CD14-positive monocyte (primary cell): ENCODE measurements at regions not wholly inside any gene's neighbourhood (a gene's known extent, or its start where the extent isn't known, plus 50 kb on each side); places are given as distances from the start of the nearest gene placed in this dataset.

ENCODE experiments used
- DNase-seq, 3 donors: peaks; one replicate each; pipeline ENCODE4 v3.0.0-alpha.2; 2011 to 2022
- H2AFZ ChIP-seq: 2 replicates; pipeline ENCODE4 v1.6.0; 2012; ENCODE audit warnings: mild to moderate bottlenecking, low read depth, low read length, inconsistent platforms; ENCODE audit not compliant: insufficient read depth, poor library complexity, severe bottlenecking
- H3K27ac ChIP-seq, 2 donors: 1 replicate in 1 of 2; 2 replicates in 1 of 2; pipeline ENCODE4 v1.5.1; 2012 to 2013; ENCODE audit warnings: low read length in 2 of 2, control low read depth in 1 of 2, inconsistent platforms in 1 of 2, low read depth in 1 of 2, mild to moderate bottlenecking in 1 of 2
- H3K27me3 ChIP-seq, 2 donors: one replicate each; pipeline versions ENCODE4 v1.6.0 to v1.6.1; 2011 to 2013; ENCODE audit warnings: low read length in 2 of 2; ENCODE audit not compliant: control insufficient read depth in 2 of 2, insufficient read depth in 2 of 2
- H3K36me3 ChIP-seq, 2 donors: replicated peaks in 1 of 2; 1 replicate in 1 of 2; 2 replicates in 1 of 2; pipeline versions ENCODE4 v1.5.1 to v1.6.1; 2012 to 2013; ENCODE audit warnings: low read length in 2 of 2, control low read depth in 1 of 2, inconsistent platforms in 1 of 2, mild to moderate bottlenecking in 1 of 2; ENCODE audit not compliant: insufficient read depth in 2 of 2, control insufficient read depth in 1 of 2
- H3K4me1 ChIP-seq, 2 donors: 1 replicate in 1 of 2; 2 replicates in 1 of 2; pipeline versions ENCODE4 v1.5.1 to v1.6.1; 2012 to 2013; ENCODE audit warnings: low read length in 2 of 2, control low read depth in 1 of 2, inconsistent platforms in 1 of 2, mild to moderate bottlenecking in 1 of 2, moderate library complexity in 1 of 2; ENCODE audit not compliant: insufficient read depth in 2 of 2, control insufficient read depth in 1 of 2
- H3K4me2 ChIP-seq: replicated peaks from 2 replicates; pipeline ENCODE3; 2012; ENCODE audit warnings: low read length, moderate library complexity, mild to moderate bottlenecking; ENCODE audit not compliant: poor library complexity, severe bottlenecking; ENCODE audit errors: extremely low read depth
- H3K4me3 ChIP-seq, 3 experiments: fragments of 200-600 bp in 1 of 3; sonication (generic) in 1 of 3; replicated peaks in 1 of 3; 1 replicate in 2 of 3; 2 replicates in 1 of 3; pipeline ENCODE4 v1.5.1; 2011 to 2013; ENCODE audit warnings: low read length in 3 of 3, mild to moderate bottlenecking in 3 of 3, control low read depth in 2 of 3, low read depth in 2 of 3, inconsistent platforms in 1 of 3, moderate library complexity in 1 of 3
- H3K79me2 ChIP-seq: 2 replicates; pipeline ENCODE4 v1.6.0; 2012; ENCODE audit warnings: mild to moderate bottlenecking, control low read depth, inconsistent platforms, low read length, moderate library complexity; ENCODE audit not compliant: insufficient read depth
- H3K9ac ChIP-seq: 2 replicates; pipeline ENCODE4 v1.6.0; 2017; ENCODE audit warnings: low read length, mild to moderate bottlenecking; ENCODE audit not compliant: insufficient read depth, poor library complexity, severe bottlenecking
- H3K9me3 ChIP-seq, 2 donors: replicated peaks in 1 of 2; 1 replicate in 1 of 2; 2 replicates in 1 of 2; pipeline versions ENCODE4 v1.5.1 to v1.6.1; 2012 to 2013; ENCODE audit warnings: low read length in 2 of 2, control low read depth in 1 of 2; ENCODE audit not compliant: control insufficient read depth in 1 of 2, insufficient read depth in 1 of 2
- H4K20me1 ChIP-seq: 2 replicates; pipeline ENCODE4 v1.6.0; 2012; ENCODE audit warnings: mild to moderate bottlenecking, low read length, control low read depth, moderate library complexity; ENCODE audit not compliant: insufficient read depth
- H3K27ac Mint-ChIP-seq, 7 donors: one replicate each; pipeline ENCODE4 v1.8.0; 2020; ENCODE audit warnings: mild to moderate bottlenecking in 7 of 7, mixed read lengths in 7 of 7, moderate library complexity in 6 of 7, inconsistent platforms in 2 of 7
- H3K27me3 Mint-ChIP-seq, 3 donors: one replicate each; pipeline ENCODE4 v1.8.0; 2021 to 2022; ENCODE audit warnings: low read depth in 3 of 3, mild to moderate bottlenecking in 3 of 3, mixed read lengths in 3 of 3, moderate library complexity in 3 of 3, inconsistent platforms in 1 of 3
- H3K36me3 Mint-ChIP-seq, 2 donors: one replicate each; pipeline ENCODE4 v1.8.0; 2020; ENCODE audit warnings: mixed read lengths in 2 of 2, inconsistent platforms in 1 of 2, mild to moderate bottlenecking in 1 of 2
- H3K4me1 Mint-ChIP-seq: one replicate; pipeline ENCODE4 v1.8.0; 2020; ENCODE audit warnings: mild to moderate bottlenecking, mixed read lengths
- H3K4me3 Mint-ChIP-seq, 2 donors: one replicate each; pipeline ENCODE4 v1.8.0; 2020; ENCODE audit warnings: mild to moderate bottlenecking in 2 of 2, mixed read lengths in 2 of 2, moderate library complexity in 1 of 2
- H3K9me3 Mint-ChIP-seq, 7 donors: one replicate each; pipeline ENCODE4 v1.8.0; 2020 to 2022; ENCODE audit warnings: mixed read lengths in 7 of 7, mild to moderate bottlenecking in 6 of 7, moderate library complexity in 6 of 7, inconsistent platforms in 2 of 7
- WGBS: methylation state at CpG from one replicate; pipeline ENCODE4 v1.1.5; 2013; ENCODE audit warnings: missing lambda C conversion rate; ENCODE audit not compliant: insufficient coverage; 5-methylcytosine and 5-hydroxymethylcytosine counted together
- intact Hi-C, 2 donors: fragments of 100-400 bp; cut with micrococcal nuclease; formaldehyde crosslinking; loops; one replicate each; pipeline versions ENCODE4 v1.15.0 to v1.15.1; 2023
- TF ChIP-seq, protein P1 (sequence below): fragments of 200-600 bp; IDR thresholded peaks from one replicate; pipeline ENCODE4 v1.8.0; 2022; ENCODE audit warnings: antibody characterized with exemption, mild to moderate bottlenecking

DNA sequence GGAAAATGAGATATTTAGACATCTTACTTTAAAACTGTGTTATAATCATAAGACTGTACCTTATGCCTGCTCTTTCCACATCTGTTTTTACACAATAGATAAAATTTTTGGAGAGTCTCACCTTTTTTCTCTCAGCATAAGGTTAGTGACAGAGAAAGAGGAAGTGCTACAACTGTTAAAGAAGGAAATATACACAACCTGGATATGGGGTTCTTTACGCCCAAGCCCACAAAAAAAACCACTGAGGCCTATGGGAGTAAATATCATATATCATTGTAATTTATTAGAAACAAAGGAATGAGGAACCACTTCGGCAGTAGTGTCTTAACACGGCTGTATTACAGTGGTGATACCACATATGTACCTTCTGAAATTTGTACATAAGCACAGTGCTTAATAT, 265.9 kb upstream of the GK2 start:
- Mint-ChIP-seq H3K27me3 (no peaks in the 10 kb centered on the region), H3K27ac (no peak overlapping the region), H3K36me3 (no peaks in the 10 kb centered on the region), H3K4me3 (no peak overlapping the region), H3K9me3 (peaks cover 4 to 18% (median 7%) of the 10 kb centered on the region in 7 donors), H3K4me1 (no peaks in the 10 kb centered on the region)
- intact Hi-C loops: no loop called here
- no peak overlapping the region for H2AFZ ChIP-seq
- no peaks in the 10 kb centered on the region for H4K20me1 ChIP-seq
- TF ChIP-seq, protein P1, sequence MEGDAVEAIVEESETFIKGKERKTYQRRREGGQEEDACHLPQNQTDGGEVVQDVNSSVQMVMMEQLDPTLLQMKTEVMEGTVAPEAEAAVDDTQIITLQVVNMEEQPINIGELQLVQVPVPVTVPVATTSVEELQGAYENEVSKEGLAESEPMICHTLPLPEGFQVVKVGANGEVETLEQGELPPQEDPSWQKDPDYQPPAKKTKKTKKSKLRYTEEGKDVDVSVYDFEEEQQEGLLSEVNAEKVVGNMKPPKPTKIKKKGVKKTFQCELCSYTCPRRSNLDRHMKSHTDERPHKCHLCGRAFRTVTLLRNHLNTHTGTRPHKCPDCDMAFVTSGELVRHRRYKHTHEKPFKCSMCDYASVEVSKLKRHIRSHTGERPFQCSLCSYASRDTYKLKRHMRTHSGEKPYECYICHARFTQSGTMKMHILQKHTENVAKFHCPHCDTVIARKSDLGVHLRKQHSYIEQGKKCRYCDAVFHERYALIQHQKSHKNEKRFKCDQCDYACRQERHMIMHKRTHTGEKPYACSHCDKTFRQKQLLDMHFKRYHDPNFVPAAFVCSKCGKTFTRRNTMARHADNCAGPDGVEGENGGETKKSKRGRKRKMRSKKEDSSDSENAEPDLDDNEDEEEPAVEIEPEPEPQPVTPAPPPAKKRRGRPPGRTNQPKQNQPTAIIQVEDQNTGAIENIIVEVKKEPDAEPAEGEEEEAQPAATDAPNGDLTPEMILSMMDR: no peak
- H3K79me2 ChIP-seq: no peaks in the 10 kb centered on the region
- H3K9me3 ChIP-seq: peaks cover 0 to 9% of the 10 kb centered on the region in 2 donors
- no peaks in the 10 kb centered on the region for H3K36me3 ChIP-seq
- no CpG with 5 or more reads among the region's 3 CpGs for WGBS
- DNase-seq: no peak
- no peaks in the 10 kb centered on the region for H3K4me1 ChIP-seq
- no peak overlapping the region for H3K9ac ChIP-seq
- H3K4me2 ChIP-seq: no peak overlapping the region
- no peak overlapping the region for H3K4me3 ChIP-seq
- no peaks in the 10 kb centered on the region for H3K27me3 ChIP-seq
- H3K27ac ChIP-seq: no peak overlapping the region

DNA sequence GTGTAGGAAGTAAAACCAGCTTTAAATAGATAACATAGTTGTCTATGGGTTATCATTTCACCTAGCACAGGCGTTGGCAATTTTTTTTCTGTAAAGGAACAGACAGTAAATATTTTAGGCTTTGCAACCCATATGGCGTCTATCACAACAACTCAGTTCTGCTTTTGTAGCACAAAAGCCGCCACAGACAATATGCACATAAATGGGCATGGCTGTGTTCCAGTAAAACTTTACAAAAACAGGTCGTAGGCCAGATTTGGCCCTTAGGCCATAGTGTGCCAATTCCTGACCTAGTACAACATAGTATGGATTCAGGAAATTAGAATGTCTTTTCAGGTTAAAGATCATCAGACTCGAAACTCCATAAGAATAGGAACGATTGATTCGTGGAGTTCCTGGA, 265.3 kb upstream of the GK2 start:
- Histone ChIP-seq H3K9ac (no peak overlapping the region), H3K27me3 (no peaks in the 10 kb centered on the region), H3K4me2 (no peak overlapping the region), H4K20me1 (no peaks in the 10 kb centered on the region), H3K27ac (no peak overlapping the region), H3K36me3 (no peaks in the 10 kb centered on the region), H2AFZ (no peak overlapping the region), H3K79me2 (no peaks in the 10 kb centered on the region), H3K9me3 (peaks cover 4 to 14% of the 10 kb centered on the region in 2 donors), H3K4me3 (no peak overlapping the region), H3K4me1 (no peaks in the 10 kb centered on the region)
- no peak overlapping the region for H3K27ac Mint-ChIP-seq
- H3K4me3 Mint-ChIP-seq: no peak overlapping the region
- H3K9me3 Mint-ChIP-seq: peaks cover 8 to 24% (median 12%) of the 10 kb centered on the region in 7 donors
- intact Hi-C loops: no loop called here
- H3K4me1 Mint-ChIP-seq: no peaks in the 10 kb centered on the region
- TF ChIP-seq, protein P1: no peak
- H3K36me3 Mint-ChIP-seq: no peaks in the 10 kb centered on the region
- WGBS: 87% methylated on average over 3 of the region's 7 CpGs
- H3K27me3 Mint-ChIP-seq: no peaks in the 10 kb centered on the region
- DNase-seq: no peak
